Kidney (tissue), 13 donors: ENCODE measurements at regions not wholly inside any gene's neighbourhood (a gene's known extent, or its start where the extent isn't known, plus 50 kb on each side); places are given as distances from the start of the nearest gene placed in this dataset.

ENCODE experiments used
- DNase-seq, 5 donors: peaks; one replicate each; pipeline ENCODE4 v3.0.0-alpha.2; 2013 to 2020
- FAIRE-seq: peaks from 2 replicates; lab custom pipeline; 2012; peaks lifted over from hg19 to GRCh38; lab: Jason Lieb, UNC
- H3K27ac ChIP-seq, 2 donors: one replicate each; pipeline ENCODE4 v1.7.0; 2013; ENCODE audit warnings: low read depth in 2 of 2, low read length in 2 of 2, inconsistent platforms in 1 of 2
- H3K27me3 ChIP-seq: one replicate; pipeline ENCODE4 v1.7.1; 2013; ENCODE audit warnings: low read length, inconsistent platforms; ENCODE audit not compliant: control insufficient read depth, insufficient read depth
- H3K36me3 ChIP-seq, 3 donors: one replicate each; pipeline versions ENCODE4 v1.7.0 to v1.7.1; 2013; ENCODE audit warnings: low read length in 3 of 3, control low read depth in 1 of 3, inconsistent platforms in 1 of 3; ENCODE audit not compliant: insufficient read depth in 3 of 3, control insufficient read depth in 2 of 3
- H3K4me1 ChIP-seq, 3 donors: one replicate each; pipeline versions ENCODE4 v1.7.0 to v1.7.1; 2013; ENCODE audit warnings: low read length in 3 of 3, inconsistent platforms in 1 of 3, low read depth in 1 of 3; ENCODE audit not compliant: control insufficient read depth in 2 of 3, insufficient read depth in 2 of 3
- H3K4me3 ChIP-seq, 3 donors: one replicate each; pipeline versions ENCODE4 v1.7.0 to v1.8.1; 2013; ENCODE audit warnings: low read length in 3 of 3, control low read depth in 1 of 3, inconsistent platforms in 1 of 3
- H3K9ac ChIP-seq, 3 donors: one replicate each; pipeline versions ENCODE4 v1.7.0 to v1.7.1; 2013; ENCODE audit warnings: low read length in 3 of 3, control low read depth in 1 of 3, inconsistent platforms in 1 of 3
- H3K9me3 ChIP-seq, 3 donors: one replicate each; pipeline versions ENCODE4 v1.7.0 to v1.7.1; 2013; ENCODE audit warnings: low read length in 3 of 3, control low read depth in 1 of 3, inconsistent platforms in 1 of 3; ENCODE audit not compliant: control insufficient read depth in 2 of 3, insufficient read depth in 1 of 3
- intact Hi-C: fragments of 100-400 bp; cut with DNase I; formaldehyde crosslinking; loops from one replicate; pipeline ENCODE4 v1.11.1; 2022
- TF ChIP-seq, protein P1 (sequence below): IDR thresholded peaks from 3 replicates; pipeline ENCODE4 v1.5.1; 2012; ENCODE audit warnings: mild to moderate bottlenecking, moderate library complexity, borderline replicate concordance; ENCODE audit not compliant: insufficient read depth; ENCODE audit errors: extremely low read depth
- donor health status: control.
- donor health status: control.
- donor health status: control.
- donor health status: control.
- donor health status: control.
- donor health status: DM: yes; HTN: yes; CAD: no.
- donor health status: Normal renal cell carcinoma (clear cell type).

DNA sequence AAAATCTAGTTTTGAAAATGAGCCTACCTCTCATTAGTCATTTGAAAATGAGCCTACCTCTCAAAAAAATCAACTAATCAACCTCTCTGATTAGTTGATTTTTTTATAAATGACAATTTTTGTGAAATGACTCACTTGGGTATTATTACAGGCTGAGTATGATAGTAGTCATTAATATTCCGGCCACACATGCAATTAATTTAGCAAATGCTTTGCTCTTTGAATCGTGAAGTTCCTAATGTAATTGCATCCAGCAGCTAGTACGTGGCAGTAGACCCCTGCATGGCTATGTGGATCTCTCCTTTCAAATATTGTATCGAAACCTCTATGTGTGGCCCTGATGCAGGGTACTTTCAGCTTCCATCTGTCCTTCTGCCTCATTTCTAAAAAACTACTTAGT, 245.9 kb upstream of the PHYHIPL start:
- H3K36me3 ChIP-seq: no peaks in the 10 kb centered on the region
- intact Hi-C loops: no loop called here
- TF ChIP-seq, protein P1, sequence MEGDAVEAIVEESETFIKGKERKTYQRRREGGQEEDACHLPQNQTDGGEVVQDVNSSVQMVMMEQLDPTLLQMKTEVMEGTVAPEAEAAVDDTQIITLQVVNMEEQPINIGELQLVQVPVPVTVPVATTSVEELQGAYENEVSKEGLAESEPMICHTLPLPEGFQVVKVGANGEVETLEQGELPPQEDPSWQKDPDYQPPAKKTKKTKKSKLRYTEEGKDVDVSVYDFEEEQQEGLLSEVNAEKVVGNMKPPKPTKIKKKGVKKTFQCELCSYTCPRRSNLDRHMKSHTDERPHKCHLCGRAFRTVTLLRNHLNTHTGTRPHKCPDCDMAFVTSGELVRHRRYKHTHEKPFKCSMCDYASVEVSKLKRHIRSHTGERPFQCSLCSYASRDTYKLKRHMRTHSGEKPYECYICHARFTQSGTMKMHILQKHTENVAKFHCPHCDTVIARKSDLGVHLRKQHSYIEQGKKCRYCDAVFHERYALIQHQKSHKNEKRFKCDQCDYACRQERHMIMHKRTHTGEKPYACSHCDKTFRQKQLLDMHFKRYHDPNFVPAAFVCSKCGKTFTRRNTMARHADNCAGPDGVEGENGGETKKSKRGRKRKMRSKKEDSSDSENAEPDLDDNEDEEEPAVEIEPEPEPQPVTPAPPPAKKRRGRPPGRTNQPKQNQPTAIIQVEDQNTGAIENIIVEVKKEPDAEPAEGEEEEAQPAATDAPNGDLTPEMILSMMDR: no peak
- H3K4me3 ChIP-seq: no peak overlapping the region
- DNase-seq (peak in 1 of 5 donors; percentile 21), FAIRE-seq (no peak)
- no peak overlapping the region for H3K27ac ChIP-seq
- no peaks in the 10 kb centered on the region for H3K4me1 ChIP-seq
- H3K27me3 ChIP-seq: no peaks in the 10 kb centered on the region
- H3K9ac ChIP-seq: no peak overlapping the region
- no peaks in the 10 kb centered on the region for H3K9me3 ChIP-seq

DNA sequence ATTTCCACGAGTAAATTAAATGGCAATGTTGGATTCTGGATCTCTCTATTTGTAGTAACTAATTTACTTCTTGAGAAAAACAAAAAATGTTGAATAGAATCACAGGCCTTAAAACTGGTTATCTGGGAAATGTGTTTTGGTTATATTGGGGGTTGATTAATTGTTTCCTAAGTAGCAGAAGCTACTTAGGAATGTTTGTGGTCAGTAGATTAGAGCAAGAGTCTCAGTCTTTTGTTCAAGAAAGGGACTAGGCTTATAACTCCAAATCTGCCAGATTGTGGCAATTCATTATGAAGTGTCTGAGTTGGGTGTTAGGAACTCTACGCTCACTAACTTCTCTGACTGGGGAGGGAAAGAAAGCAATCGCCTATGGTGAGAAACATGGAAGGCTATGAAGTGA, 244.3 kb upstream of the PHYHIPL start:
- TF ChIP-seq, protein P1: no peak
- intact Hi-C loops: no loop called here
- Histone ChIP-seq H3K9me3 (no peaks in the 10 kb centered on the region), H3K27me3 (no peaks in the 10 kb centered on the region), H3K36me3 (no peaks in the 10 kb centered on the region), H3K4me3 (no peak overlapping the region), H3K4me1 (no peaks in the 10 kb centered on the region), H3K9ac (no peak overlapping the region), H3K27ac (no peak overlapping the region)
- no peak for FAIRE-seq
- DNase-seq: no peak

DNA sequence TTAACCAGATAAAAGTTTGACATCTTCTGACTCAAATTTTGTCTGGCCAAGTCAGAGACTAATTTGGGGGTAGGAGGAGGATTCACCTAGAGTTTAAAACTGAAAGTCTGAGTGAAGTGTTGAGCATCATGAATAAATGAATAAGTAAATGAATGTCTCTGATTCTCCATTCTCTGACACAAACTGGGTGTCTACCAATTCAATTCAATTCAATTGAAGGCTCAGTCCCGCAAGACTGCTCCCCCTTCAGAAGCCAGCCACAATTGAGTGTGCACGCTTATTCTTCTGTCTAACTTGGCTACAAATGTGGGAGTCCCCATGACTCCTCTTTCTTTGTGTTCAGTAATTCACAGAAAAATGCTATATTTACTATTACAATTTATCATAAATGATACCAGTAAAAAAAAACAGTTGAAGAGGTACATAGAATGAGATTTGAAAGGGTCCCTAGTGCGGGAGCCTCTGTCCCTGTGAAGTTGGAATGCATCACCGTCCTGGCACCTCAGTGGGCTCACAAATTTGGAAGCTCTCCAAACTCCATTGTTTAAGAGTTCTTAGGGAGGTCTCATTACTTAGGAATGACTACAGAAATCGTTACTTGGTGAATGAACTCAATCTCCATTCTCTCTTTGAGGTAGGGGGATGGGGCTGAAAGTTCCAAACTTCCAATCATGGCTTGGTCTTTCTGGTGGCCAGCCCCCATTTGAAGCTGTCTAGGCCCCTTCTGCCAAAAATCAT, 243.7 kb upstream of the PHYHIPL start:
- Histone ChIP-seq H3K27ac (no peak overlapping the region), H3K4me1 (no peaks in the 10 kb centered on the region), H3K9ac (no peak overlapping the region), H3K27me3 (no peaks in the 10 kb centered on the region), H3K4me3 (no peak overlapping the region), H3K36me3 (no peaks in the 10 kb centered on the region), H3K9me3 (no peaks in the 10 kb centered on the region)
- FAIRE-seq (no peak), DNase-seq (no peak)
- intact Hi-C loops: no loop called here
- TF ChIP-seq, protein P1: no peak

DNA sequence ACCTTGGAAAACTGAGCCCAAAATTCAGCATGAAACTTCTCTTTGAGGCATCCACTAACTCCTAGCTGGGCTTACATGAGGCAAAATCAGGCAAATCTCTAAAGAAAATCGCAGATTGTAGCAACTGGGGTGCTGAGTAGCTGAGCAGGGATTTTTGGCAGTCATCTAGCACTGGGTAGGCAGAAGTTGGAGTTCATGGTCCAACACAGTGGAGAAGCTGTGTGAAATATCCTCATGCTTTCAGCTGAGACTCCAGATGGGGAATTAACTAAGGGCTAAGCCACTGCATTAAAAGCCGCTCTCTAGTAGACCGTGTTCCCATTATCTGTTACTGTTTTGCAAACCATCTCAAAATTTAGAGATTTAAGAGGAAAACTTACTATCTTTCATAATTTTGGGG, 240.1 kb upstream of the PHYHIPL start:
- no peaks in the 10 kb centered on the region for H3K4me1 ChIP-seq
- intact Hi-C loops: no loop called here
- no peak overlapping the region for H3K4me3 ChIP-seq
- TF ChIP-seq, protein P1: no peak
- no peaks in the 10 kb centered on the region for H3K27me3 ChIP-seq
- no peak for FAIRE-seq
- DNase-seq: no peak
- no peaks in the 10 kb centered on the region for H3K9me3 ChIP-seq
- no peak overlapping the region for H3K27ac ChIP-seq
- H3K9ac ChIP-seq: no peak overlapping the region
- no peaks in the 10 kb centered on the region for H3K36me3 ChIP-seq
